ENCODE measurements at regions not wholly inside any gene's neighbourhood (a gene's known extent, or its start where the extent isn't known, plus 50 kb on each side); places are given as distances from the start of the nearest gene placed in this dataset.

DNA sequence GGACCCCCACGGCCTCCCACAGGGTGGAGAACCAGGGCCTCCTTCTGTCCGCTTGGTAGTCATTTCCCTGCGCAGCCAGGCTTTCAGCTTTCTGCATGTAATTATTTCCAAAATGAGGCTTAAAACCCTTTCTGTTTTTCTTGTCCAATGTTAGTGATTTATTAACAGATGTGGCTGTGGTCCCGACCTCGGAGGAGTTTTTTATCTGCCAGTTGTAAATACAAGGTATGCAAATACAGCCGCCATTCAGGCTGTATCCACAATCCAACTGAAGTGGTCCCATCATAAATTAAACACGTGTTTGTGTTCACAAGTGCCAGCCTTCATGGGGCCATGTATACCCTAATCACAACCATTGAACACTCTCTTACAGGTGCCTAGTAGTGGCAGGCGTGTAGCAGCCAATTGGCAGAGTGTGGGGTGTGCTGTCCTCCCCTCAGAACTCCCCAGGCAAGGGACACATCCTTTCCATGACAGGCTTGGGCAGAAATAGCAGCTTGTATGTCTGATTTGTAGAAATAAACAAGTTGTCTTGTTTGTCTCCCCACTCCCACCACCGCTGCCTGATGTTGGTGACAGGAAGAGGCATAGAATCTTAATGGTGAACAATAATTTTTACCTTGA is 251.3 kb upstream of the MKI67 start:
- TF ChIP-seq, protein P1, sequence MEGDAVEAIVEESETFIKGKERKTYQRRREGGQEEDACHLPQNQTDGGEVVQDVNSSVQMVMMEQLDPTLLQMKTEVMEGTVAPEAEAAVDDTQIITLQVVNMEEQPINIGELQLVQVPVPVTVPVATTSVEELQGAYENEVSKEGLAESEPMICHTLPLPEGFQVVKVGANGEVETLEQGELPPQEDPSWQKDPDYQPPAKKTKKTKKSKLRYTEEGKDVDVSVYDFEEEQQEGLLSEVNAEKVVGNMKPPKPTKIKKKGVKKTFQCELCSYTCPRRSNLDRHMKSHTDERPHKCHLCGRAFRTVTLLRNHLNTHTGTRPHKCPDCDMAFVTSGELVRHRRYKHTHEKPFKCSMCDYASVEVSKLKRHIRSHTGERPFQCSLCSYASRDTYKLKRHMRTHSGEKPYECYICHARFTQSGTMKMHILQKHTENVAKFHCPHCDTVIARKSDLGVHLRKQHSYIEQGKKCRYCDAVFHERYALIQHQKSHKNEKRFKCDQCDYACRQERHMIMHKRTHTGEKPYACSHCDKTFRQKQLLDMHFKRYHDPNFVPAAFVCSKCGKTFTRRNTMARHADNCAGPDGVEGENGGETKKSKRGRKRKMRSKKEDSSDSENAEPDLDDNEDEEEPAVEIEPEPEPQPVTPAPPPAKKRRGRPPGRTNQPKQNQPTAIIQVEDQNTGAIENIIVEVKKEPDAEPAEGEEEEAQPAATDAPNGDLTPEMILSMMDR (IDR thresholded peaks at IDR 0.05; ENCODE audit: borderline replicate concordance, insufficient read depth, low read depth, low read length), result no peak
- H3K4me3 ChIP-seq (ENCODE audit: low read depth, low read length), result no peak overlapping the region

DNA sequence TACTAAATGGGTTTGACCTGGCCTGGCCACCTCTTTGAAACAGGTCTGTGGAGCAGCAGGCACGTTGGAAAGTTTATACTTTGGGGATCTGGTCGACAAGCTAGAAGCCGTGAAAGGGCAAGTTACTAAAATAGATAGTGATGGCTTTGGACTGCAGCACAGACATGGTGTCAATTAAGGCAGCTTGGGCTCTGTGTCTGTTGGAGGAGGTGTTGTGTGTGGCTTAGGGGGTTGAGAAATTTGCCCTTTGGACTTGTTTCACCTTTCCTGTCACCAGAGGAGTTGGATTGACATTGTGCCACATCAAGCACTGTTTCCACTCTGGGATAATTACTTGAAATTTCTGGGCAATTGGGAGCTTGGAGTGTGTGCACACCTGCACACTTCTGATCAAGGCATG is 251.8 kb upstream of the MKI67 start:
- no peak overlapping the region for H3K4me3 ChIP-seq (ENCODE audit: low read depth, low read length)
- TF ChIP-seq, protein P1 (IDR thresholded peaks at IDR 0.05; ENCODE audit: borderline replicate concordance, insufficient read depth, low read depth, low read length), result no peak

DNA sequence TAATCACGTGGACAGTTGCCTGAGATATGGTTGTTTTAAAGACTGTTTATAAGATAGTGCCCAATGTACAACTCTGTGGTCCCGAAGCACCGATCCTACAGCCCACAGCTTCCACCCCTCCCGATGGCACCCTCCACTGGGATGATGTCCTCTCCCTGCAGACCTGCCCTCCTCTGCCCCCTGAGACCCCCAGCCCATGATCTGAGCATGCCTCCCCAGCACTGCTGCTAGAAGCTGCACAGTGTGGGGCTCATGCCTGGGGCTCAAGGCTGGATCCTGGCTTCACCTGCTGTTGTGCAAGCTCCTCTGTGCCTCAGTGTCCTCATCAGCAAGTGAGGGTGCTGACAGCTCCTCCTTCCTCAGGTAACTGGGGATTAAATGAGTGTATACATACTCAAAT is 254.7 kb upstream of the MKI67 start:
- TF ChIP-seq, protein P1 (IDR thresholded peaks at IDR 0.05; ENCODE audit: borderline replicate concordance, insufficient read depth, low read depth, low read length), result no peak
- H3K4me3 ChIP-seq (ENCODE audit: low read depth, low read length), result no peak overlapping the region

DNA sequence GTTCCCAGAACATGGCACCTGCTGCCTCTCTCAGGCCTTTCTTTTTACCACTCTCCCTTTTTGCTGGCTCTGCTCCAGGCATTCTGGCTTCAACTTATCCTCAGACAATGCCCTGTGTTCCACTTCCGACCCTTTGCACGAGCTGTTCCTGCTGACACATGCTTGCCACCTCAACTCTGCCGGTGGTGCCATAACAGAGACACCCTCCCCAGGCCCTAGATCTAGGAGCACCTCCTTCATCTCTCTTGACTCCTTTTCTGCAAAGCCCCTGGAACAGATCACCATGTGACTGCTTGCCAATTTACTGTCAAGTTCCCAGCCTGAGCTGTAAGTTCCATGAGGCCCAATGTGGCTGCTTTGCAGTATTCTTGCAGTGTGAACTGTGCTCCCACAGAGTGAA is 256.0 kb upstream of the MKI67 start:
- no peak overlapping the region for H3K4me3 ChIP-seq (ENCODE audit: low read depth, low read length)
- TF ChIP-seq, protein P1 (IDR thresholded peaks at IDR 0.05; ENCODE audit: borderline replicate concordance, insufficient read depth, low read depth, low read length), result no peak

DNA sequence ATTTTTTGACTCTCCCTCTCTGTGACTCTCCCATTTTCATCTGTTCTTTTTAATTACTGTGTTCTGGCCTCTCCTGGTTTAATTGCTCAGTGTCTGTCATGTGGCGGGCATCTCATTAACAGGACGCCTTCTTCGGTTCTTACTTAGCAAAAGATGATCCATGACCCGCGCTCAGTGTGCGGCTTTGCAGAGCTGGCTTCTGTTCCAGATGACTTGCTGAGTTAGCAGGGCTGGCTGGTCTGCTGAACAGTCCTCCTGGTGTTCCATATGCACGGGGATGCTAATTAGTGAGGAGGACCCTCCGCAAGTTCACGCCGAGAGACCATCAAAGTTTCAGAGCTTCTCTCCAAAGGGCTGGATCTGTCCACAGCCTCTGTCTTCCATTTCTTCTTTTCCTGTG is 258.6 kb upstream of the MKI67 start:
- H3K4me3 ChIP-seq (ENCODE audit: low read depth, low read length), result no peak overlapping the region
- TF ChIP-seq, protein P1 (IDR thresholded peaks at IDR 0.05; ENCODE audit: borderline replicate concordance, insufficient read depth, low read depth, low read length), result no peak

DNA sequence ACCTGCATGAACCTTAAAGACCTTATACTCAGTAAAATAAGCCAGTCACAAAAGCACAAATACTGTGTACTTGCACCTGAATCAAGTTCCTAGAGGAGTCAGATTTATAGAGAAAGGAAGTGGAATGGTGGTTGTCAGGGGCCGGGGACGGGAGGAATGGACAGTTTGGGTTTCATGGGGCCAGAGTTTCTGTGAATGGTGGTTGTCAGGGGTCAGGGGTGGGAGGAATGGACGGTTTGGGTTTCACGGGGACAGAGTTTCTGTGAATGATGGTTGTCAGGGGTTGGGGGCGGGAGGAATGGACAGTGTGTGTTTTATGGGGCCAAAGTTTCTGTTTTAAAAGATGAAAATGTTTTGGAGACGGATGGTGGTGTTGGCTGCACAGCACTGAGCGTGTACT is 260.0 kb upstream of the MKI67 start:
- H3K4me3 ChIP-seq (ENCODE audit: low read depth, low read length), result no peak overlapping the region
- TF ChIP-seq, protein P1 (IDR thresholded peaks at IDR 0.05; ENCODE audit: borderline replicate concordance, insufficient read depth, low read depth, low read length), result no peak

DNA sequence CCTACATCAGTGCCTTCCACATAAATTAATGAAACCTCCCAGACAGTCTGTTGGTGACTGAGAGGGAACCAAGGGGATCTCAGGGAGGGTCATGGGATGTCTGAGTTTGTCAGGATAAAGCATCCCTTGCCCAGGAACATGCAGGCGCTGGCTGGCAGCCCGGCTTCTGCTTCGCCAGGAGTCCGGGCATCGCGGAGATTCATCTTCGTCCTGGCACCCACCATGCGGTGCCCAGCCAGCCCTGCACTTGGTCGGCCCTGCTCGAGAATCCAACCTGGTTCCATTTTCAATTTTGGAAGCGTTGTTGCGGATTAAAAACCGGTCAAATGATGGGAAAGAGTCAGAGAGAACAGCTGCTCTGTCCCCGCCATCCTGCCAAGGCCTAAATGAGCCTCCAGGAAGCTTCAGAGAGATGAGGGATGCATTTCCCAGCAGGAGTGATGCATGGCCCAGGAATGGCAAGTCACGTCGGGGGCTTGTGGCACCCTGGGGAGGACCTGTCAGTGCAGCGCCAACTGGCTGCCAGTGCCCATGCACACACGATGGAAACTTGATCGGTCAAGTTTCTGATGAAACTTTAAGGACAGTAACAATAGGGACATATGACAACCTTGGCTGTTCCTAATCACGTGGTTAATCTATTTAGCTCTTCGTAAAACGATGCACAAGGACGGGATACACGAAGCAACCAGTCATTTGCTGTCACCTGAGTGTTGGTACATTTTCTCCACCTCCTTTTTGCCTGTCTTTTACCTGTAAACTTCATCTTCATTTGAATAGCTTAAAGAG is 260.8 kb upstream of the MKI67 start:
- no peak overlapping the region for H3K4me3 ChIP-seq (ENCODE audit: low read depth, low read length)
- TF ChIP-seq, protein P1 (IDR thresholded peaks at IDR 0.05; ENCODE audit: borderline replicate concordance, insufficient read depth, low read depth, low read length), result no peak
